A673 (cell line): ENCODE measurements at regions not wholly inside any gene's neighbourhood (a gene's known extent, or its start where the extent isn't known, plus 50 kb on each side); places are given as distances from the start of the nearest gene placed in this dataset.

Experiments
- BruUV-seq: library from RNA; stranded (reverse); fragments of 400-500 nt; replicated peaks from 2 replicates; lab custom pipeline; 2021; lab: Mats Ljungman, UMichigan
- CTCF ChIA-PET: fragments of 300-600 bp; sonication (Branson Sonifier 250); formaldehyde crosslinking; loops from one replicate; lab custom pipeline; 2022; ENCODE audit warnings: antibody characterized with exemption; lab: Charles Lee
- POLR2A ChIA-PET: fragments of 300-600 bp; sonication (Branson Sonifier 250); formaldehyde crosslinking; loops from one replicate; lab custom pipeline; 2022; ENCODE audit warnings: antibody characterized with exemption; ENCODE audit not compliant: low non-redundant PET; lab: Charles Lee
- DNase-seq: peaks from one replicate; pipeline ENCODE4 v3.0.0-alpha.2; 2015; ENCODE audit warnings: low spot score
- H3K27ac ChIP-seq: fragments of 200-600 bp; sonication (generic); 2 replicates; pipeline ENCODE4 v1.5.1; 2016; ENCODE audit warnings: mixed run types, low read depth, mild to moderate bottlenecking, mixed read lengths, antibody characterized with exemption, low read length; ENCODE audit not compliant: poor library complexity, severe bottlenecking
- H3K27me3 ChIP-seq: fragments of 200-600 bp; sonication (generic); replicated peaks from 2 replicates; pipeline ENCODE4 v1.6.1; 2017; ENCODE audit warnings: mixed run types, low read depth, mild to moderate bottlenecking, mixed read lengths, antibody characterized with exemption, low read length; ENCODE audit not compliant: insufficient read depth, poor library complexity
- H3K36me3 ChIP-seq: fragments of 200-600 bp; sonication (generic); 2 replicates; pipeline ENCODE4 v1.6.1; 2016; ENCODE audit warnings: mixed run types, mild to moderate bottlenecking, mixed read lengths, antibody characterized with exemption, low read length; ENCODE audit not compliant: insufficient read depth, poor library complexity, severe bottlenecking
- H3K4me1 ChIP-seq: fragments of 200-600 bp; sonication (generic); 2 replicates; pipeline ENCODE4 v1.6.1; 2017; ENCODE audit warnings: mixed run types, mild to moderate bottlenecking, mixed read lengths, antibody characterized with exemption, low read length; ENCODE audit not compliant: insufficient read depth, poor library complexity, severe bottlenecking
- H3K4me3 ChIP-seq: fragments of 200-600 bp; sonication (generic); 2 replicates; pipeline ENCODE4 v1.5.1; 2016; ENCODE audit warnings: low read depth, mixed run types, mild to moderate bottlenecking, mixed read lengths, low read length; ENCODE audit not compliant: poor library complexity, severe bottlenecking
- H3K9me3 ChIP-seq: fragments of 200-600 bp; sonication (generic); 2 replicates; pipeline ENCODE4 v1.6.1; 2016; ENCODE audit warnings: mixed run types, low read depth, mild to moderate bottlenecking, mixed read lengths, antibody characterized with exemption, low read length; ENCODE audit not compliant: poor library complexity, severe bottlenecking
- CTCF ChIP-seq: fragments of 300-800, 200-600 bp; sonication (generic); conservative IDR thresholded peaks from 2 replicates; pipeline ENCODE4 v1.5.1; 2017; ENCODE audit warnings: low read depth, mild to moderate bottlenecking, antibody characterized with exemption, low read length, moderate library complexity, mixed read lengths
- EZH2 ChIP-seq: fragments of 200-600 bp; sonication (generic); IDR thresholded peaks from 2 replicates; pipeline ENCODE4 v1.6.1; 2017; ENCODE audit warnings: borderline replicate concordance, low read depth, mild to moderate bottlenecking, mixed read lengths, antibody characterized with exemption, low read length; ENCODE audit not compliant: poor library complexity, severe bottlenecking
- intact Hi-C: fragments of 100-400 bp; cut with micrococcal nuclease; formaldehyde crosslinking; loops from one replicate; pipeline ENCODE4 v1.10.0; 2022; ENCODE audit not compliant: unreplicated experiment

- no peaks in the 10 kb centered on the region for H3K27me3 ChIP-seq
- no peak overlapping the region for H3K4me3 ChIP-seq
- TF ChIP-seq CTCF, result peak; percentile 96
- TF ChIP-seq EZH2, result no peak
- POLR2A ChIA-PET, result no interaction called here
- H3K9me3 ChIP-seq, result no peaks in the 10 kb centered on the region
- no peak overlapping the region for H3K27ac ChIP-seq
- intact Hi-C loops, result loop anchor here (1.0 to 5.0 kb wide), 3 partner anchors 289 to 543 kb away; no protein-coding TSS in a partner anchor
- peak; percentile 94 for DNase-seq
- H3K36me3 ChIP-seq, result no peaks in the 10 kb centered on the region
- CTCF ChIA-PET, result interaction anchor here (0.5 to 2.3 kb wide), 11 partner anchors 9 to 306 kb away, joined by 3 to 40 read pairs (median 5); no protein-coding TSS in a partner anchor
- peaks cover 4% of the 10 kb centered on the region for H3K4me1 ChIP-seq
- BruUV-seq, result no TSS peak
Measured at GRCh38 chr18:59070181-59070912, 69.3 kb upstream of the SEC11C start.

- Histone ChIP-seq H3K4me1 (peaks cover 14% of the 10 kb centered on the region), H3K36me3 (no peaks in the 10 kb centered on the region), H3K4me3 (no peak overlapping the region), H3K9me3 (no peaks in the 10 kb centered on the region), H3K27ac (no peak overlapping the region), H3K27me3 (no peaks in the 10 kb centered on the region)
- DNase-seq, result no peak
- BruUV-seq, result no TSS peak
- intact Hi-C loops, result loop anchor here (5.0 kb wide), 1 partner anchor 546 kb away; no protein-coding TSS in a partner anchor
- ChIA-PET CTCF (interaction anchor here (1.5 kb wide), 1 partner anchor 304 kb away, joined by 4 read pairs; no protein-coding TSS in a partner anchor), POLR2A (no interaction called here)
- no peak for TF ChIP-seq EZH2
- TF ChIP-seq CTCF, result no peak
Measured at GRCh38 chr18:59072727-59073421, 66.8 kb upstream of the SEC11C start.

- intact Hi-C loops, result no loop called here
- Histone ChIP-seq H3K27ac (no peak overlapping the region), H3K4me3 (no peak overlapping the region), H3K9me3 (no peaks in the 10 kb centered on the region), H3K4me1 (peaks cover 10% of the 10 kb centered on the region), H3K27me3 (no peaks in the 10 kb centered on the region), H3K36me3 (no peaks in the 10 kb centered on the region)
- no TSS peak for BruUV-seq
- TF ChIP-seq CTCF (no peak), EZH2 (no peak)
- peak; percentile 77 for DNase-seq
- CTCF ChIA-PET, result no interaction called here
- POLR2A ChIA-PET, result no interaction called here
Measured at GRCh38 chr18:59075923-59076322, 63.8 kb upstream of the SEC11C start.
